ENCODE measurements at regions not wholly inside any gene's neighbourhood (a gene's known extent, or its start where the extent isn't known, plus 50 kb on each side); places are given as distances from the start of the nearest gene placed in this dataset.
"Not testable (repeated sequence)": the region's sequence is repeated elsewhere in the genome, so short reads cannot be mapped to it uniquely, and the experiment has no call there.

DNA sequence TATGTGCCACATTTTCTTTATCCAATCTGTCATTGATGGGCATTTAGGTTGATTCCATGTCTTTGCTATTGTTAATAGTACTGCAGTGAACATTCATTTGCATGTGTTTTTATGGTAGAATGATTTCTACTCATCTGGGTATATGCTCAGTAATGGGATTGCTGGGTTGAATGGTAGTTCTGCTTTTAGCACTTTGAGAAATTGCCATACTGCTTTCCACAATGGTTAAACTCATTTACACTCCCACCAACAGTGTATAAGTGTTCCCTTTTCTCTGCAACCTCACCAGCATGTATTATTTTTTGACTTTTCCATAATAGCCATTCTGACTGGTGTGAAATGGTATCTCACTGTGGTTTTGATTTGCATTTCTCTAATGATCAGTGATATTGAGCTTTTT, 62.5 kb downstream of the PRORP start:
- TF ChIP-seq, protein P1, sequence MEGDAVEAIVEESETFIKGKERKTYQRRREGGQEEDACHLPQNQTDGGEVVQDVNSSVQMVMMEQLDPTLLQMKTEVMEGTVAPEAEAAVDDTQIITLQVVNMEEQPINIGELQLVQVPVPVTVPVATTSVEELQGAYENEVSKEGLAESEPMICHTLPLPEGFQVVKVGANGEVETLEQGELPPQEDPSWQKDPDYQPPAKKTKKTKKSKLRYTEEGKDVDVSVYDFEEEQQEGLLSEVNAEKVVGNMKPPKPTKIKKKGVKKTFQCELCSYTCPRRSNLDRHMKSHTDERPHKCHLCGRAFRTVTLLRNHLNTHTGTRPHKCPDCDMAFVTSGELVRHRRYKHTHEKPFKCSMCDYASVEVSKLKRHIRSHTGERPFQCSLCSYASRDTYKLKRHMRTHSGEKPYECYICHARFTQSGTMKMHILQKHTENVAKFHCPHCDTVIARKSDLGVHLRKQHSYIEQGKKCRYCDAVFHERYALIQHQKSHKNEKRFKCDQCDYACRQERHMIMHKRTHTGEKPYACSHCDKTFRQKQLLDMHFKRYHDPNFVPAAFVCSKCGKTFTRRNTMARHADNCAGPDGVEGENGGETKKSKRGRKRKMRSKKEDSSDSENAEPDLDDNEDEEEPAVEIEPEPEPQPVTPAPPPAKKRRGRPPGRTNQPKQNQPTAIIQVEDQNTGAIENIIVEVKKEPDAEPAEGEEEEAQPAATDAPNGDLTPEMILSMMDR (IDR thresholded peaks at IDR 0.05) = not testable (repeated sequence)
- not testable (repeated sequence) for TF ChIP-seq POLR2AphosphoS5 (IDR thresholded peaks at IDR 0.05)

All from breast epithelium (tissue), 3 donors.